Kidney epithelial cell (primary cell): ENCODE measurements at regions not wholly inside any gene's neighbourhood (a gene's known extent, or its start where the extent isn't known, plus 50 kb on each side); places are given as distances from the start of the nearest gene placed in this dataset.
A peak's percentile ranks its signal among the peaks of the same experiment; 100 is the strongest.

ENCODE experiments used
- DNase-seq: peaks from one replicate; pipeline ENCODE4 v3.0.0-alpha.2; 2010; ENCODE audit warnings: low read depth
- H3K27me3 ChIP-seq: 2 replicates; pipeline ENCODE4 v1.6.0; 2011; ENCODE audit warnings: low read length; ENCODE audit not compliant: control insufficient read depth, insufficient read depth
- H3K36me3 ChIP-seq: 2 replicates; pipeline ENCODE4 v1.5.1; 2011; ENCODE audit warnings: low read length; ENCODE audit not compliant: control insufficient read depth, insufficient read depth
- H3K4me3 ChIP-seq: 2 replicates; pipeline ENCODE4 v1.5.1; 2011; ENCODE audit warnings: low read depth, mild to moderate bottlenecking, control low read depth, low read length
- CTCF ChIP-seq: IDR thresholded peaks from 2 replicates; pipeline ENCODE4 v1.5.1; 2011; ENCODE audit warnings: mild to moderate bottlenecking, moderate library complexity, low read length, control low read depth, inconsistent platforms; ENCODE audit not compliant: insufficient read depth, poor library complexity, severe bottlenecking

- TF ChIP-seq CTCF: no peak
- no peak for DNase-seq
- Histone ChIP-seq H3K4me3 (no peak overlapping the region), H3K27me3 (peaks cover 4% of the 10 kb centered on the region), H3K36me3 (no peaks in the 10 kb centered on the region)
Measured at GRCh38 chr20:40961686-40962640, 66.7 kb upstream of the TOP1 start.

- Histone ChIP-seq H3K27me3 (no peaks in the 10 kb centered on the region), H3K36me3 (no peaks in the 10 kb centered on the region), H3K4me3 (no peak overlapping the region)
- DNase-seq: no peak
- peak; percentile 88 for TF ChIP-seq CTCF
Measured at GRCh38 chr20:40962733-40963504, 65.7 kb upstream of the TOP1 start.

- no peak overlapping the region for H3K4me3 ChIP-seq
- no peaks in the 10 kb centered on the region for H3K27me3 ChIP-seq
- no peak for DNase-seq
- no peak for TF ChIP-seq CTCF
- no peaks in the 10 kb centered on the region for H3K36me3 ChIP-seq
Measured at GRCh38 chr20:40963505-40963845, 65.1 kb upstream of the TOP1 start.

GRCh38 chr20:40965671-40966070 lies 63.0 kb upstream of the TOP1 start:
- TF ChIP-seq CTCF: no peak
- H3K27me3 ChIP-seq: no peaks in the 10 kb centered on the region
- no peaks in the 10 kb centered on the region for H3K36me3 ChIP-seq
- DNase-seq: no peak
- no peak overlapping the region for H3K4me3 ChIP-seq

GRCh38 chr20:40966103-40966502 lies 62.5 kb upstream of the TOP1 start:
- no peak for DNase-seq
- TF ChIP-seq CTCF: peak; percentile 31

More at GRCh38 chr20:40966103-40966502, 62.5 kb upstream of the TOP1 start:
- Histone ChIP-seq H3K27me3 (no peaks in the 10 kb centered on the region), H3K36me3 (no peaks in the 10 kb centered on the region), H3K4me3 (no peak overlapping the region)
